A549 (cell line): ENCODE measurements at regions not wholly inside any gene's neighbourhood (a gene's known extent, or its start where the extent isn't known, plus 50 kb on each side); places are given as distances from the start of the nearest gene placed in this dataset.

Source experiments
- BHLHE40 ChIP-seq: IDR thresholded peaks from 2 replicates; pipeline ENCODE4 v1.6.1; 2012; ENCODE audit warnings: low read depth, low read length, inconsistent platforms
- CEBPB ChIP-seq, 2 experiments: fragments of >200 bp in 1 of 2; sonication (Bioruptor Twin) in 1 of 2; formaldehyde crosslinking in 1 of 2; IDR thresholded peaks; 2 replicates each; pipeline ENCODE4 v1.6.1; 2012 to 2016
- EP300 ChIP-seq, 2 experiments: fragments of >200 bp; sonication (Bioruptor Twin); formaldehyde crosslinking; IDR thresholded peaks; 2 replicates in 1 of 2; 3 replicates in 1 of 2; pipeline ENCODE4 v1.6.1; 2016 to 2017
- NFE2L2 ChIP-seq: fragments of 150-350 bp; conservative IDR thresholded peaks from 2 replicates; pipeline ENCODE4 v1.6.1; 2014; ENCODE audit warnings: low read length
- POLR2A ChIP-seq: IDR thresholded peaks from 2 replicates; pipeline ENCODE4 v1.6.1; 2012; ENCODE audit warnings: mild to moderate bottlenecking, low read length
- POLR2AphosphoS2 ChIP-seq: conservative IDR thresholded peaks from 2 replicates; pipeline ENCODE4 v1.6.1; 2012; ENCODE audit warnings: low read length, improper control_type of control experiment, inconsistent platforms
- TF ChIP-seq, protein P1 (sequence below): fragments of >200 bp; sonication (Bioruptor Twin); formaldehyde crosslinking; IDR thresholded peaks from 3 replicates; pipeline ENCODE4 v1.5.1; 2016

GRCh38 chr13:99687723-99688397, 186.6 kb downstream of the TM9SF2 start:
- TF ChIP-seq POLR2A = no peak
- TF ChIP-seq BHLHE40 = no peak
- TF ChIP-seq, protein P1, sequence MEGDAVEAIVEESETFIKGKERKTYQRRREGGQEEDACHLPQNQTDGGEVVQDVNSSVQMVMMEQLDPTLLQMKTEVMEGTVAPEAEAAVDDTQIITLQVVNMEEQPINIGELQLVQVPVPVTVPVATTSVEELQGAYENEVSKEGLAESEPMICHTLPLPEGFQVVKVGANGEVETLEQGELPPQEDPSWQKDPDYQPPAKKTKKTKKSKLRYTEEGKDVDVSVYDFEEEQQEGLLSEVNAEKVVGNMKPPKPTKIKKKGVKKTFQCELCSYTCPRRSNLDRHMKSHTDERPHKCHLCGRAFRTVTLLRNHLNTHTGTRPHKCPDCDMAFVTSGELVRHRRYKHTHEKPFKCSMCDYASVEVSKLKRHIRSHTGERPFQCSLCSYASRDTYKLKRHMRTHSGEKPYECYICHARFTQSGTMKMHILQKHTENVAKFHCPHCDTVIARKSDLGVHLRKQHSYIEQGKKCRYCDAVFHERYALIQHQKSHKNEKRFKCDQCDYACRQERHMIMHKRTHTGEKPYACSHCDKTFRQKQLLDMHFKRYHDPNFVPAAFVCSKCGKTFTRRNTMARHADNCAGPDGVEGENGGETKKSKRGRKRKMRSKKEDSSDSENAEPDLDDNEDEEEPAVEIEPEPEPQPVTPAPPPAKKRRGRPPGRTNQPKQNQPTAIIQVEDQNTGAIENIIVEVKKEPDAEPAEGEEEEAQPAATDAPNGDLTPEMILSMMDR = no peak
- TF ChIP-seq POLR2AphosphoS2 = no peak
- no peak for TF ChIP-seq CEBPB (IDR thresholded peaks at IDR 0.05)
- no peak for TF ChIP-seq NFE2L2
- TF ChIP-seq EP300 (IDR thresholded peaks at IDR 0.05) = no peak
